ENCODE measurements at regions not wholly inside any gene's neighbourhood (a gene's known extent, or its start where the extent isn't known, plus 50 kb on each side); places are given as distances from the start of the nearest gene placed in this dataset.

GRCh38 chr3:163768048-163768447, 1310.2 kb downstream of the SI start:
- no peak overlapping the region for H2BK12ac ChIP-seq (ENCODE audit: insufficient read length, low read depth, low read length)
- H3K36me3 Mint-ChIP-seq (ENCODE audit: insufficient read depth in 1 of 3, low read depth in 3 of 3): no peaks in the 10 kb centered on the region; a peak in 1 of 7 replicates
- H3K27ac Mint-ChIP-seq: no peak overlapping the region
- no peak overlapping the region for H2AK5ac ChIP-seq (ENCODE audit: insufficient read length, low read length)
- no peaks in the 10 kb centered on the region for H3K4me1 Mint-ChIP-seq
- no peak overlapping the region for H3K4ac ChIP-seq (ENCODE audit: low read depth, low read length)
- H3K9ac ChIP-seq (ENCODE audit: extremely low read depth, insufficient read length, low read length): no peak overlapping the region
- no peak overlapping the region for H3K18ac ChIP-seq (ENCODE audit: insufficient read length, low read depth, low read length)
- H2BK20ac ChIP-seq (ENCODE audit: low read depth, low read length, poor library complexity, severe bottlenecking): no peak overlapping the region
- no peak overlapping the region for H3K4me3 Mint-ChIP-seq
- no peak overlapping the region for H3K27ac ChIP-seq (ENCODE audit: insufficient read length, low read depth, low read length)
- H2AFZ ChIP-seq (ENCODE audit: low read length): no peak overlapping the region
- no peak overlapping the region for H4K8ac ChIP-seq (replicated peaks; ENCODE audit: insufficient read length, low read depth, low read length)
- H3K14ac ChIP-seq (ENCODE audit: insufficient read depth, low read length): no peak overlapping the region
- H3K4me2 ChIP-seq (ENCODE audit: insufficient read depth, insufficient read length, low read length): no peak overlapping the region
- H3T11ph ChIP-seq (ENCODE audit: low read length): no peak overlapping the region
- no peak overlapping the region for H2BK5ac ChIP-seq (ENCODE audit: insufficient read length, low read length)
- no peaks in the 10 kb centered on the region for H3K79me1 ChIP-seq (ENCODE audit: insufficient read depth, low read depth, low read length, poor library complexity, severe bottlenecking)
- H3K23ac ChIP-seq (ENCODE audit: insufficient read length, low read depth, low read length): no peak overlapping the region
- no peaks in the 10 kb centered on the region; a peak in 1 of 5 replicates for H3K9me3 Mint-ChIP-seq
- H3K27me3 ChIP-seq (ENCODE audit: insufficient read depth, low read length): no peaks in the 10 kb centered on the region
- no peaks in the 10 kb centered on the region for H3K23me2 ChIP-seq (ENCODE audit: insufficient read length, low read depth, low read length, poor library complexity, severe bottlenecking)
- H3K56ac ChIP-seq (ENCODE audit: insufficient read length, low read depth, low read length): no peak overlapping the region
- no peak overlapping the region for H4K91ac ChIP-seq (ENCODE audit: insufficient read length, low read depth, low read length)
- no peak overlapping the region for H2BK120ac ChIP-seq (ENCODE audit: low read depth, low read length, poor library complexity, severe bottlenecking)
- H2BK15ac ChIP-seq (ENCODE audit: low read depth, low read length): no peak overlapping the region
- no peaks in the 10 kb centered on the region for H3K4me1 ChIP-seq (ENCODE audit: insufficient read depth, low read length)
- no peaks in the 10 kb centered on the region for H3K27me3 Mint-ChIP-seq (ENCODE audit: low read depth)
- no peak for DNase-seq
- no peak overlapping the region for H4K5ac ChIP-seq (ENCODE audit: insufficient read length, low read depth, low read length)
- TF ChIP-seq, protein P1, sequence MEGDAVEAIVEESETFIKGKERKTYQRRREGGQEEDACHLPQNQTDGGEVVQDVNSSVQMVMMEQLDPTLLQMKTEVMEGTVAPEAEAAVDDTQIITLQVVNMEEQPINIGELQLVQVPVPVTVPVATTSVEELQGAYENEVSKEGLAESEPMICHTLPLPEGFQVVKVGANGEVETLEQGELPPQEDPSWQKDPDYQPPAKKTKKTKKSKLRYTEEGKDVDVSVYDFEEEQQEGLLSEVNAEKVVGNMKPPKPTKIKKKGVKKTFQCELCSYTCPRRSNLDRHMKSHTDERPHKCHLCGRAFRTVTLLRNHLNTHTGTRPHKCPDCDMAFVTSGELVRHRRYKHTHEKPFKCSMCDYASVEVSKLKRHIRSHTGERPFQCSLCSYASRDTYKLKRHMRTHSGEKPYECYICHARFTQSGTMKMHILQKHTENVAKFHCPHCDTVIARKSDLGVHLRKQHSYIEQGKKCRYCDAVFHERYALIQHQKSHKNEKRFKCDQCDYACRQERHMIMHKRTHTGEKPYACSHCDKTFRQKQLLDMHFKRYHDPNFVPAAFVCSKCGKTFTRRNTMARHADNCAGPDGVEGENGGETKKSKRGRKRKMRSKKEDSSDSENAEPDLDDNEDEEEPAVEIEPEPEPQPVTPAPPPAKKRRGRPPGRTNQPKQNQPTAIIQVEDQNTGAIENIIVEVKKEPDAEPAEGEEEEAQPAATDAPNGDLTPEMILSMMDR (conservative IDR thresholded peaks at IDR 0.05): no peak
- no peaks in the 10 kb centered on the region for H3K79me2 ChIP-seq (ENCODE audit: insufficient read depth, low read length)
- no peaks in the 10 kb centered on the region for H3K9me3 ChIP-seq (ENCODE audit: control insufficient read depth, low read depth, low read length)
- H4K20me1 ChIP-seq (ENCODE audit: control insufficient read depth, insufficient read depth, insufficient read length): no peaks in the 10 kb centered on the region
